ENCODE measurements at regions not wholly inside any gene's neighbourhood (a gene's known extent, or its start where the extent isn't known, plus 50 kb on each side); places are given as distances from the start of the nearest gene placed in this dataset.
"Not testable (repeated sequence)": the region's sequence is repeated elsewhere in the genome, so short reads cannot be mapped to it uniquely, and the experiment has no call there.

DNA sequence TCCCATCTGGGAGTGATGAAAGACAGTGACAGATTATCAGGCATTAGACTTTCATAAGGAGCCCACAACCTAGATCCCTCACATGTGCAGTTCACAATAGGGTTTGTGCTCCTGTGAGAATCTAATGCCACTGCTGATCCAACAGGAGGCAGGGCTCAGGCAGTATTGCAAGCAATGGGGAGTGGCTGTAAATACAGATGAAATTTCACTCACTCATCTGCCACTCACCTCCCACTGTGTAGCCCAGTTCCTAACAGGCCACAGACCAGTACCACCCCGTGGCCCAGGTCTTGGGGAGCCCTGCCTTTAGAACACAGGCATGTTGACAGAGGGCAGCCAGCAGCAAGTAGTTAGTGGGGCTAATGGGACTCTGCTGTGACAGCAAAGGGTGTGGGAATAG, 137.3 kb upstream of the NANOS1 start:
- Histone ChIP-seq H3K9me2 (replicated peaks; ENCODE audit: insufficient read depth, low read length) (no peaks in the 10 kb centered on the region), H3K79me2 (ENCODE audit: low read length) (no peaks in the 10 kb centered on the region), H3F3A (ENCODE audit: insufficient read depth, low read length) (no peaks in the 10 kb centered on the region), H3K36me3 (replicated peaks; ENCODE audit: insufficient read depth, low read length) (no peaks in the 10 kb centered on the region), H2AFZ (ENCODE audit: low read length) (no peak overlapping the region), H3K9ac (ENCODE audit: low read length) (no peak overlapping the region), H3K27me3 (replicated peaks; ENCODE audit: insufficient read depth, low read length) (no peaks in the 10 kb centered on the region), H3K9me3 (replicated peaks; ENCODE audit: insufficient read depth, low read length) (no peaks in the 10 kb centered on the region), H3K4me1 (ENCODE audit: low read length) (no peaks in the 10 kb centered on the region), H3K27ac (ENCODE audit: low read length) (no peak overlapping the region), H3K4me3 (ENCODE audit: low read length) (no peak overlapping the region), H4K20me1 (ENCODE audit: insufficient read depth, low read length) (no peaks in the 10 kb centered on the region), H3K4me2 (ENCODE audit: low read depth, low read length) (no peak overlapping the region)
- TF ChIP-seq EZH2phosphoT487 (IDR thresholded peaks at IDR 0.05; ENCODE audit: low read length): no peak
- no peak for DNase-seq

DNA sequence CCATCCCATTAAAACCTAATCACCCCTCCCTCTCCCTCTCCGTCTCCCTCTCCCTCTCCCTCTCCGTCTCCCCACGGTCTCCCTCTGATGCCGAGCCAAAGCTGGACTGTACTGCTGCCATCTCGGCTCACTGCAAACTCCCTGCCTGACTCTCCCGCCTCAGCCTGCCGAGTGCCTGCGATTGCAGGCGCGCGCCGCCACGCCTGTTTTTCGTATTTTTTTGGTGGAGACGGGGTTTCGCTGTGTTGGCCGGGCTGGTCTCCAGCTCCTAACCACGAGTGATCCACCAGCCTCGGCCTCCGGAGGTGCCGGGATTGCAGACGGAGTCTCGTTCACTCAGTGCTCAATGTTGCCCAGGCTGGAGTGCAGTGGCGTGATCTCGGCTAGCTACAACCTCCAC, 134.6 kb upstream of the NANOS1 start:
- not testable (repeated sequence) for DNase-seq; H2AFZ ChIP-seq (ENCODE audit: low read length); H3K9me2 ChIP-seq (replicated peaks; ENCODE audit: insufficient read depth, low read length); H3K4me1 ChIP-seq (ENCODE audit: low read length); H4K20me1 ChIP-seq (ENCODE audit: insufficient read depth, low read length); H3K9me3 ChIP-seq (replicated peaks; ENCODE audit: insufficient read depth, low read length); H3K9ac ChIP-seq (ENCODE audit: low read length); H3K36me3 ChIP-seq (replicated peaks; ENCODE audit: insufficient read depth, low read length); H3K4me3 ChIP-seq (ENCODE audit: low read length); H3K27ac ChIP-seq (ENCODE audit: low read length); H3K27me3 ChIP-seq (replicated peaks; ENCODE audit: insufficient read depth, low read length); H3K4me2 ChIP-seq (ENCODE audit: low read depth, low read length); H3K79me2 ChIP-seq (ENCODE audit: low read length); H3F3A ChIP-seq (ENCODE audit: insufficient read depth, low read length)

DNA sequence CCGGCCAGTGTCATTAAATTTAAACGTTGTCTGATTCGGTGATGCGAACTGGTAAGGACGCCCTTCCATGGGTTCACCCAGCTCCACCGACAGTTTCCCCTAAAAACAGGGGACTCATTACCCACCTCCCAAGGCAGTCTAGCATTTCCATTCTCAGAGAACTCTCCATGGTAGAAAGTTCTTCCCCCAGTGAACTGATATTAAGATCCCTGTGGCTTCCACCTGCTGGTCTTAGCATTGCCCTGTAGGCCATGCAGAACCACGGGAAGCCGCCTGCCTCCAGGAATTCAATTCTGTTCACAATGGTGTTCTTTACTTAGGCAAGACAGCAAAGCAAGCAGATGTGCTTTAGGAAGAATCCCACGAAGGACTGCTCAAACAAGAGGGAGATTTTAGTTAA, 128.9 kb upstream of the NANOS1 start:
- Histone ChIP-seq H3K4me2 (ENCODE audit: low read depth, low read length) (no peak overlapping the region), H3K79me2 (ENCODE audit: low read length) (no peaks in the 10 kb centered on the region), H3K4me3 (ENCODE audit: low read length) (no peak overlapping the region), H3K4me1 (ENCODE audit: low read length) (no peaks in the 10 kb centered on the region), H3K9me2 (replicated peaks; ENCODE audit: insufficient read depth, low read length) (no peaks in the 10 kb centered on the region), H2AFZ (ENCODE audit: low read length) (no peak overlapping the region), H3K9ac (ENCODE audit: low read length) (no peak overlapping the region), H3F3A (ENCODE audit: insufficient read depth, low read length) (no peaks in the 10 kb centered on the region), H3K9me3 (replicated peaks; ENCODE audit: insufficient read depth, low read length) (no peaks in the 10 kb centered on the region), H3K27ac (ENCODE audit: low read length) (no peak overlapping the region), H3K36me3 (replicated peaks; ENCODE audit: insufficient read depth, low read length) (no peaks in the 10 kb centered on the region), H3K27me3 (replicated peaks; ENCODE audit: insufficient read depth, low read length) (no peaks in the 10 kb centered on the region), H4K20me1 (ENCODE audit: insufficient read depth, low read length) (no peaks in the 10 kb centered on the region)
- TF ChIP-seq EZH2 (optimal IDR thresholded peaks at IDR 0.05; ENCODE audit: low read depth, low read length) (no peak), EZH2phosphoT487 (IDR thresholded peaks at IDR 0.05; ENCODE audit: low read length) (no peak)
- TF ChIP-seq, protein P1, sequence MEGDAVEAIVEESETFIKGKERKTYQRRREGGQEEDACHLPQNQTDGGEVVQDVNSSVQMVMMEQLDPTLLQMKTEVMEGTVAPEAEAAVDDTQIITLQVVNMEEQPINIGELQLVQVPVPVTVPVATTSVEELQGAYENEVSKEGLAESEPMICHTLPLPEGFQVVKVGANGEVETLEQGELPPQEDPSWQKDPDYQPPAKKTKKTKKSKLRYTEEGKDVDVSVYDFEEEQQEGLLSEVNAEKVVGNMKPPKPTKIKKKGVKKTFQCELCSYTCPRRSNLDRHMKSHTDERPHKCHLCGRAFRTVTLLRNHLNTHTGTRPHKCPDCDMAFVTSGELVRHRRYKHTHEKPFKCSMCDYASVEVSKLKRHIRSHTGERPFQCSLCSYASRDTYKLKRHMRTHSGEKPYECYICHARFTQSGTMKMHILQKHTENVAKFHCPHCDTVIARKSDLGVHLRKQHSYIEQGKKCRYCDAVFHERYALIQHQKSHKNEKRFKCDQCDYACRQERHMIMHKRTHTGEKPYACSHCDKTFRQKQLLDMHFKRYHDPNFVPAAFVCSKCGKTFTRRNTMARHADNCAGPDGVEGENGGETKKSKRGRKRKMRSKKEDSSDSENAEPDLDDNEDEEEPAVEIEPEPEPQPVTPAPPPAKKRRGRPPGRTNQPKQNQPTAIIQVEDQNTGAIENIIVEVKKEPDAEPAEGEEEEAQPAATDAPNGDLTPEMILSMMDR (IDR thresholded peaks at IDR 0.05; ENCODE audit: low read length): no peak
- no peak for DNase-seq

DNA sequence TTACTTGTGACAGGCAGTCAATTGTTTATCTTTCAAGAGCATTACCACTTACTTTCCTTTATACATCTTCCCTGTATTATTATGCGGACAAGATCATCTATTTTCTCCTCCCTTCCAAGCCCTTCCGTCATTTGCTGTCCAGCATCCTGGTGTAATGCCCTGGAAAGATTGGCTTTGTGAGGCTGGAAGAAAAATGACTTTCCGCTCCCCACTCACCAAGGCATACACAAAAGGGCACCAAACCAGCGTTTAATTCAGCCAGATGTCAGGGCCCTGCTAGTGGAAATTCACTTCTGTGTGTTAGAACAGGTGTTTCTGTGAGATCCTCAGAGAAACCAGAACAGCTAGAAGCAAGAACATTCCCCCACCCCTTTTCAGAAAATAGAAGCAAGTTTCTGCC, 128.1 kb upstream of the NANOS1 start:
- no peak overlapping the region for H3K9ac ChIP-seq (ENCODE audit: low read length)

More for the DNA sequence above, 128.1 kb upstream of the NANOS1 start:
- no peaks in the 10 kb centered on the region for H3K4me1 ChIP-seq (ENCODE audit: low read length)
- H3K36me3 ChIP-seq (replicated peaks; ENCODE audit: insufficient read depth, low read length): no peaks in the 10 kb centered on the region
- no peaks in the 10 kb centered on the region for H3K9me3 ChIP-seq (replicated peaks; ENCODE audit: insufficient read depth, low read length)
- no peak overlapping the region for H3K4me2 ChIP-seq (ENCODE audit: low read depth, low read length)
- H3K79me2 ChIP-seq (ENCODE audit: low read length): no peaks in the 10 kb centered on the region
- no peak overlapping the region for H2AFZ ChIP-seq (ENCODE audit: low read length)
- TF ChIP-seq, protein P1 (IDR thresholded peaks at IDR 0.05; ENCODE audit: low read length): no peak
- TF ChIP-seq EZH2phosphoT487 (IDR thresholded peaks at IDR 0.05; ENCODE audit: low read length): no peak
- no peak for TF ChIP-seq EZH2 (optimal IDR thresholded peaks at IDR 0.05; ENCODE audit: low read depth, low read length)
- H3K9me2 ChIP-seq (replicated peaks; ENCODE audit: insufficient read depth, low read length): no peaks in the 10 kb centered on the region
- no peaks in the 10 kb centered on the region for H3K27me3 ChIP-seq (replicated peaks; ENCODE audit: insufficient read depth, low read length)
- no peaks in the 10 kb centered on the region for H4K20me1 ChIP-seq (ENCODE audit: insufficient read depth, low read length)
- H3F3A ChIP-seq (ENCODE audit: insufficient read depth, low read length): no peaks in the 10 kb centered on the region
- no peak overlapping the region for H3K27ac ChIP-seq (ENCODE audit: low read length)
- no peak overlapping the region for H3K4me3 ChIP-seq (ENCODE audit: low read length)
- DNase-seq: no peak
